ENCODE measurements at regions not wholly inside any gene's neighbourhood (a gene's known extent, or its start where the extent isn't known, plus 50 kb on each side); places are given as distances from the start of the nearest gene placed in this dataset.

DNA sequence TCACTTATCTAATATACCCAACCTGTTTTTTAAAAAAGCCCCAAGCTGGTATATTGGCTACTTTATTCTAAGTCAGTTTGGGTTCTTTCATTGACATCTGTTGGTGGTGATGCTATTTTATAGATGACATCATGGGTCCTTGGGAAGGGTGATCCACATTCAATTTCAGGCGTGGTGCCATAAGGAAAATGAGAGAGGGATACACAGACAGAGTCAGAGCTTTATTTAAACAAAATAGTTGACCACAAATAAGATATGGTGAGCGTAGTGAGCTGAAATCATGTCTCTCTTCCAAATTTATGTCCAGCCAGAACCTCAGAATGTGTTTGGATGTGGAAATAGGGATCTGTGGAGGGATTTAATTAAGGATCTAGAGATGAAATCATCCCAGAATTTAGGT is 302.4 kb downstream of the MAT2B start:
- H3K27ac ChIP-seq (ENCODE audit: low read depth in 1 of 2, low read length in 2 of 2): no peak overlapping the region
- H3K4me3 ChIP-seq (ENCODE audit: low read length in 2 of 2): no peak overlapping the region
- no peaks in the 10 kb centered on the region for H3K27me3 ChIP-seq (ENCODE audit: control insufficient read depth in 1 of 2, insufficient read depth in 2 of 2, low read length in 1 of 2)
- H3K4me1 ChIP-seq (ENCODE audit: control insufficient read depth in 1 of 2, insufficient read depth in 2 of 2, low read length in 2 of 2): no peaks in the 10 kb centered on the region
- H3K9me3 ChIP-seq (ENCODE audit: control insufficient read depth, low read length): no peaks in the 10 kb centered on the region
- ATAC-seq (ENCODE audit: low FRiP score) (no peak), DNase-seq (no peak)
- no peaks in the 10 kb centered on the region for H3K36me3 ChIP-seq (ENCODE audit: control insufficient read depth in 1 of 2, insufficient read depth in 2 of 2, low read length in 1 of 2)
- intact Hi-C loops (cut with DNase I): no loop called here
- 52 to 65% methylated on average over 2 of the region's 2 CpGs for WGBS, 2 donors

DNA sequence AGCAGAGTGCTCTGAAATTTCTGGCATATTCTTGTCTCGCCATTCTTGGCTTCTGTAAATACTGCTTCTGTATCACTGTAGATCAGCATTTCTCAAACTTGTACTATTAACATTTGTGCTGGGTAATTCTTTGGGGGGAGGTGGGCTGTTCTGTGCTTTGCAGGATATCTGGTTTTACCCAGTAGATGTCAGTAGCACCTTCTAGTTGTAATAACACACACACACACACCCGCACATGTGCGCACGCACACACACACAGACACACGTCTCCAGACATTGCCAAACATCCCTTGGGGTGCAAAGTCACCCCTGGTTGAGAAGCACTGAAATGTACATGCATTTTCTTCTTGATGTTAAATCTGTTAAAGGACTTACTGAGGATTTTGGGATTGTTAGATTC is 304.1 kb downstream of the MAT2B start:
- no peak for DNase-seq
- 46 to 49% methylated on average over 5 of the region's 5 CpGs for WGBS, 2 donors
- Histone ChIP-seq H3K4me3 (ENCODE audit: low read length in 2 of 2) (no peak overlapping the region), H3K4me1 (ENCODE audit: control insufficient read depth in 1 of 2, insufficient read depth in 2 of 2, low read length in 2 of 2) (no peaks in the 10 kb centered on the region), H3K36me3 (ENCODE audit: control insufficient read depth in 1 of 2, insufficient read depth in 2 of 2, low read length in 1 of 2) (no peaks in the 10 kb centered on the region), H3K27ac (ENCODE audit: low read depth in 1 of 2, low read length in 2 of 2) (no peak overlapping the region), H3K9me3 (ENCODE audit: control insufficient read depth, low read length) (no peaks in the 10 kb centered on the region), H3K27me3 (ENCODE audit: control insufficient read depth in 1 of 2, insufficient read depth in 2 of 2, low read length in 1 of 2) (no peaks in the 10 kb centered on the region)
- no peak for ATAC-seq (ENCODE audit: low FRiP score)
- intact Hi-C loops (cut with DNase I): no loop called here

DNA sequence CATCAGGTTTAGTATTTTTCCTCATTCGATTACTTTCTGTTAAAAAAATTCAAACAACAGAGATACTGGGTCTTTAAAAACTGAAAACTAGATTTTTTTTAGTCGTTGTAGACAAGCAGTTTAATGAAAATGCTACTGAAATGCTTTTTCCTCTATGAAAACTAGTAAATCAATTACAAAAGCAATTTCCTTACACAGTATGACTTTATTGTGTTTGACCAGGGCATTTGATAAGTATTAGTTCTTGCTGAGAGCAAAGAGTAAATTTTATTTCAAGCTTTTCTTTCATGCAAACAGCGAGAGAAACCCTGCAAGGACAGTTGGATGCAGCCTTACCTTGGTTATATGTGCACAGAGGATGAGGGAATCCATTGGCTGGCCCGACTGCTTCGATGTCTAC is 308.5 kb downstream of the MAT2B start:
- intact Hi-C loops (cut with DNase I): no loop called here
- H3K4me3 ChIP-seq (ENCODE audit: low read length in 2 of 2): no peak overlapping the region
- H3K9me3 ChIP-seq (ENCODE audit: control insufficient read depth, low read length): no peaks in the 10 kb centered on the region
- DNase-seq (no peak), ATAC-seq (ENCODE audit: low FRiP score) (no peak)
- no peak overlapping the region for H3K27ac ChIP-seq (ENCODE audit: low read depth in 1 of 2, low read length in 2 of 2)
- no peaks in the 10 kb centered on the region for H3K4me1 ChIP-seq (ENCODE audit: control insufficient read depth in 1 of 2, insufficient read depth in 2 of 2, low read length in 2 of 2)
- H3K36me3 ChIP-seq (ENCODE audit: control insufficient read depth in 1 of 2, insufficient read depth in 2 of 2, low read length in 1 of 2): no peaks in the 10 kb centered on the region
- H3K27me3 ChIP-seq (ENCODE audit: control insufficient read depth in 1 of 2, insufficient read depth in 2 of 2, low read length in 1 of 2): no peaks in the 10 kb centered on the region
- WGBS, 2 donors: 72 to 73% methylated on average over 5 of the region's 5 CpGs

DNA sequence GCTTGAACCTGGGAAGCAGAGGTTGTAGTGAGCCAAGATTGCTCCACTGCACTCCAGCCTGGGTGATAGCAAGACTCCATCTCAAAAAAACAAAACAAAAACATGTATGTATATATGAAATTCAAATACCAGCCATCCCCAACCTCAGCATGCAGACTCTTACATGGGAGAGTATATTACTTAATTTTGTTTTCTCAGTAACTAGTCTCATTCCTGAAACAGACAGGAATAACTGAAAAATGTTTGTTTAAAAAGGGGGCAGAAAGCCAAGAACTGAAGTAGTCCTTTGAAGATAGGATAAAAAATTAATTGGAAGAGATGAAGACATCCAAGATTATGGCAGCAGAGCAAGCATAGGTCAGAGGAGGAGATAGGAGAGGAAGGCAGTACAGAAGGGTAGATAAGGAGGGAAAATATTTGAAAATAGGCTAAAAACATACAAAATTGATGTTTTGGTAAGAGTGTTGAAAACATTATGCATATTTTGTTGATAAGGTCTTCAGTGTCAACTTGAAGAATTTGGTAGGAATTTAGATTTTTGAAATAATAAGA is 309.9 kb downstream of the MAT2B start:
- intact Hi-C loops (cut with DNase I): no loop called here
- no peaks in the 10 kb centered on the region for H3K27me3 ChIP-seq (ENCODE audit: control insufficient read depth in 1 of 2, insufficient read depth in 2 of 2, low read length in 1 of 2)
- H3K4me1 ChIP-seq (ENCODE audit: control insufficient read depth in 1 of 2, insufficient read depth in 2 of 2, low read length in 2 of 2): no peaks in the 10 kb centered on the region
- H3K4me3 ChIP-seq (ENCODE audit: low read length in 2 of 2): no peak overlapping the region
- no peaks in the 10 kb centered on the region for H3K9me3 ChIP-seq (ENCODE audit: control insufficient read depth, low read length)
- DNase-seq: no peak
- no peak overlapping the region for H3K27ac ChIP-seq (ENCODE audit: low read depth in 1 of 2, low read length in 2 of 2)
- no peaks in the 10 kb centered on the region for H3K36me3 ChIP-seq (ENCODE audit: control insufficient read depth in 1 of 2, insufficient read depth in 2 of 2, low read length in 1 of 2)
- ATAC-seq (ENCODE audit: low FRiP score): no peak

DNA sequence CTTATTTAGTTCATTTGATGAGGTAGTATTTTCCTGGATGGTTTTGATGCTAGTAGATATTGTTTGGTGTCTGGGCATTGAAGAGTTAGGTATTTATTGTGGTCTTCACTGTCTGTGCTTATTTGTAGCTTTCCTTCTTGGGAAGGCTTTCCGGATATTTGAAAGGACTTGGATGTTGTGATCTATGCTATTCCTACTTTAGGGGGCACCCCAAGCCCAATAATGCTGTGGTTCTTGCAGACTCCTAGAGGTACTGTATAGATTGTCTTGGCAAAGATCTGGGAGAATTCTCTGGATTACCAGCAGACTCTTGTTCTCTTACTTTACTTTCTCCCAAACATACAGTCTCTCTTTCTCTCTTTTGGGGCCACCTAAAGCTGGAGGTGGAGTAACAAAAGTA is 315.7 kb downstream of the MAT2B start:
- no peaks in the 10 kb centered on the region for H3K9me3 ChIP-seq (ENCODE audit: control insufficient read depth, low read length)
- ATAC-seq (ENCODE audit: low FRiP score): no peak
- H3K36me3 ChIP-seq (ENCODE audit: control insufficient read depth in 1 of 2, insufficient read depth in 2 of 2, low read length in 1 of 2): no peaks in the 10 kb centered on the region
- intact Hi-C loops (cut with DNase I): no loop called here
- 78 to 84% methylated on average over 1 of the region's 1 CpG for WGBS, 2 donors
- H3K4me1 ChIP-seq (ENCODE audit: control insufficient read depth in 1 of 2, insufficient read depth in 2 of 2, low read length in 2 of 2): no peaks in the 10 kb centered on the region
- no peak overlapping the region for H3K27ac ChIP-seq (ENCODE audit: low read depth in 1 of 2, low read length in 2 of 2)
- H3K4me3 ChIP-seq (ENCODE audit: low read length in 2 of 2): no peak overlapping the region
- DNase-seq: no peak
- H3K27me3 ChIP-seq (ENCODE audit: control insufficient read depth in 1 of 2, insufficient read depth in 2 of 2, low read length in 1 of 2): no peaks in the 10 kb centered on the region

DNA sequence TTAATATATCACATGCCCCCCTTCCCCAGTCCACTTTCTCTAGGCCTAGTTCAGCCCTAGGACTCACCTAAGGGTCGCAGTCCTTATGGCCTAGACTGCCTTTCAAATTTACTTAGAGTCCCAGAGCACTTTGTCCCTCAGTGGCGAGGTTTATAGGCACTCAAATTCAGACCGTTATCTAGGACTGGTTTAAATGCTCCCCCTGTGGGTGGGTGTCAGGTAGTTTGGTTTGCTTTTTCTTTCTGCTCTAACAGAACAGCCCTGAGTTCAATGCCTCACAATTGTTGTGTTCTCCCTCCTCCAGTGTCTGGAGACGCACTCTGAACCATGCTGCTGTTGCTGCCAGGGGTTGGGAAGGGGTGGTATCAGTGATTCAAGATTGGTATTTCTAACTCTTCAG is 317.1 kb downstream of the MAT2B start:
- H3K27ac ChIP-seq (ENCODE audit: low read depth in 1 of 2, low read length in 2 of 2): no peak overlapping the region
- no peak overlapping the region for H3K4me3 ChIP-seq (ENCODE audit: low read length in 2 of 2)
- ATAC-seq (ENCODE audit: low FRiP score) (no peak), DNase-seq (no peak)
- intact Hi-C loops (cut with DNase I): no loop called here
- H3K36me3 ChIP-seq (ENCODE audit: control insufficient read depth in 1 of 2, insufficient read depth in 2 of 2, low read length in 1 of 2): no peaks in the 10 kb centered on the region
- no peaks in the 10 kb centered on the region for H3K4me1 ChIP-seq (ENCODE audit: control insufficient read depth in 1 of 2, insufficient read depth in 2 of 2, low read length in 2 of 2)
- no peaks in the 10 kb centered on the region for H3K9me3 ChIP-seq (ENCODE audit: control insufficient read depth, low read length)
- 69% methylated on average over 4 of the region's 4 CpGs for WGBS, 2 donors
- no peaks in the 10 kb centered on the region for H3K27me3 ChIP-seq (ENCODE audit: control insufficient read depth in 1 of 2, insufficient read depth in 2 of 2, low read length in 1 of 2)

DNA sequence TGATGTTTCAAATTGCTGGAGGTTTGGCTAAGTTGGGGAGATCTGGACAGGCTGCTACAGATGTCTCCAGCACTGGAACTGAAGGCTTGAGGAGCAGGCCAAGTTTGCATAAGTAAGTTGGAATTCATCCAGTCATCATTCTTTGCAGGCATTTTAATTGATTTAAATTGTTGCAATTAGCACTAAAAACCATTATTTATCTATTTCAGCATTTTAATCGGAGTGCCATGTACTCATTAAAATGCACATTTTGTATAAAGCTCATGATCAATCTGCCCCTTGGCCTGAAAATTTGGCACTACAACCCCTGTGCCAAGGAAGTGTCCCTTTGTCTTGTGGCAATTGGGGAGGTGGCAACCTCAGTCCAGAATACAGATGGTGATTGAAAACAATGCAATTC is 320.2 kb downstream of the MAT2B start:
- Histone ChIP-seq H3K36me3 (ENCODE audit: control insufficient read depth in 1 of 2, insufficient read depth in 2 of 2, low read length in 1 of 2) (no peaks in the 10 kb centered on the region), H3K4me3 (ENCODE audit: low read length in 2 of 2) (no peak overlapping the region), H3K27ac (ENCODE audit: low read depth in 1 of 2, low read length in 2 of 2) (no peak overlapping the region), H3K9me3 (ENCODE audit: control insufficient read depth, low read length) (no peaks in the 10 kb centered on the region), H3K4me1 (ENCODE audit: control insufficient read depth in 1 of 2, insufficient read depth in 2 of 2, low read length in 2 of 2) (no peaks in the 10 kb centered on the region), H3K27me3 (ENCODE audit: control insufficient read depth in 1 of 2, insufficient read depth in 2 of 2, low read length in 1 of 2) (no peaks in the 10 kb centered on the region)
- no peak for DNase-seq
- 65 to 77% methylated on average over 1 of the region's 1 CpG for WGBS, 2 donors
- ATAC-seq (ENCODE audit: low FRiP score): no peak
- intact Hi-C loops (cut with DNase I): no loop called here

DNA sequence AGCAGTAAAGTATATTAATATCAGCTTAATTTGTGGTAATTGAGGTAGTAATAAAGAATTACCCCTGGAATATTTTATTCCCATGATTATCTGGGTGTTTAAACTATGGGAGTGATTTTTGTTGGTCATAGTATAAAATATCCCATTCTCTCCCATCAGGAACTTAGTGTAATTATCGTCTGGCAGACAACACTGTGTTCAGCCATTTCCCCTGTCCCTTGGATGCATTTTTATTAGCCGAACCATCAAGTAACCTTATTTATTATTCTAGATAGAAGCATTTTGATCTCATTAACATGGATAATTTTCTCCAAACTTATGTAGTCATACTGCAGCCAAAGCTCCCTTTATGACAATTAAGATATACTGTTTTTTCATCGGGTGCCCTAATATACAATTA is 320.8 kb downstream of the MAT2B start:
- H3K4me3 ChIP-seq (ENCODE audit: low read length in 2 of 2): no peak overlapping the region
- DNase-seq (no peak), ATAC-seq (ENCODE audit: low FRiP score) (no peak)
- intact Hi-C loops (cut with DNase I): no loop called here
- H3K27ac ChIP-seq (ENCODE audit: low read depth in 1 of 2, low read length in 2 of 2): no peak overlapping the region
- no peaks in the 10 kb centered on the region for H3K4me1 ChIP-seq (ENCODE audit: control insufficient read depth in 1 of 2, insufficient read depth in 2 of 2, low read length in 2 of 2)
- no peaks in the 10 kb centered on the region for H3K9me3 ChIP-seq (ENCODE audit: control insufficient read depth, low read length)
- H3K36me3 ChIP-seq (ENCODE audit: control insufficient read depth in 1 of 2, insufficient read depth in 2 of 2, low read length in 1 of 2): no peaks in the 10 kb centered on the region
- WGBS, 2 donors: 79 to 88% methylated on average over 3 of the region's 3 CpGs
- H3K27me3 ChIP-seq (ENCODE audit: control insufficient read depth in 1 of 2, insufficient read depth in 2 of 2, low read length in 1 of 2): no peaks in the 10 kb centered on the region

DNA sequence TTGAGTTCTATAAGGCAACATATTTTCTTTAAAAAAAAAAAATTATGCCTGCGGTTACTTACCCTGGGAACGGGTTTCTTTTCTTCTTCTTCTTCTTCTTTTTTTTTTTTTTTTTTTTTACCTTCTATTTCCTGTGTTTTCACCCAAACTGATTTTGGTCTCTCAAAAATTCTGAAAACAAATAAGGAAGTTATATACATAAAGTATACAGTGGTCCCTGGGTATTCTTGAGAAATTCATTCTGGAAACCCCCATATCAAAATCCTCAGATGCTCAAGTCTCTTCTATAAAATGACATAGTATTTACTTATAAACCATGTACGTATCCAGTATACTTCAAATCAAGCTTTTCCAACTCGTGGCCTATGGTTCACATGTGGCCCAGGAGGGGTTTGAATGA is 326.7 kb downstream of the MAT2B start:
- H3K36me3 ChIP-seq (ENCODE audit: control insufficient read depth in 1 of 2, insufficient read depth in 2 of 2, low read length in 1 of 2): no peaks in the 10 kb centered on the region
- WGBS, 2 donors: 73 to 78% methylated on average over 4 of the region's 4 CpGs
- H3K27me3 ChIP-seq (ENCODE audit: control insufficient read depth in 1 of 2, insufficient read depth in 2 of 2, low read length in 1 of 2): no peaks in the 10 kb centered on the region
- intact Hi-C loops (cut with DNase I): no loop called here
- no peak overlapping the region for H3K4me3 ChIP-seq (ENCODE audit: low read length in 2 of 2)
- no peak for DNase-seq
- H3K27ac ChIP-seq (ENCODE audit: low read depth in 1 of 2, low read length in 2 of 2): no peak overlapping the region
- peaks cover 2% of the 10 kb centered on the region for H3K9me3 ChIP-seq (ENCODE audit: control insufficient read depth, low read length)
- no peaks in the 10 kb centered on the region for H3K4me1 ChIP-seq (ENCODE audit: control insufficient read depth in 1 of 2, insufficient read depth in 2 of 2, low read length in 2 of 2)
- ATAC-seq (ENCODE audit: low FRiP score): no peak

All from aorta (tissue), 5 donors.